Activated CD4-positive, alpha-beta T cell treated with anti-CD3 and anti-CD28 coated beads, Interleukin-10, Interleukin-2, amounts not matched to agents 100 ng/mL and 50 ng/mL, durations not matched to agents 16 hours and 8 hours (primary cell): ENCODE measurements at regions not wholly inside any gene's neighbourhood (a gene's known extent, or its start where the extent isn't known, plus 50 kb on each side); places are given as distances from the start of the nearest gene placed in this dataset.
"Not testable (repeated sequence)": the region's sequence is repeated elsewhere in the genome, so short reads cannot be mapped to it uniquely, and the experiment has no call there.

Experiments used
- DNase-seq: peaks from one replicate; pipeline ENCODE4 v3.0.0-alpha.2; 2020

DNA sequence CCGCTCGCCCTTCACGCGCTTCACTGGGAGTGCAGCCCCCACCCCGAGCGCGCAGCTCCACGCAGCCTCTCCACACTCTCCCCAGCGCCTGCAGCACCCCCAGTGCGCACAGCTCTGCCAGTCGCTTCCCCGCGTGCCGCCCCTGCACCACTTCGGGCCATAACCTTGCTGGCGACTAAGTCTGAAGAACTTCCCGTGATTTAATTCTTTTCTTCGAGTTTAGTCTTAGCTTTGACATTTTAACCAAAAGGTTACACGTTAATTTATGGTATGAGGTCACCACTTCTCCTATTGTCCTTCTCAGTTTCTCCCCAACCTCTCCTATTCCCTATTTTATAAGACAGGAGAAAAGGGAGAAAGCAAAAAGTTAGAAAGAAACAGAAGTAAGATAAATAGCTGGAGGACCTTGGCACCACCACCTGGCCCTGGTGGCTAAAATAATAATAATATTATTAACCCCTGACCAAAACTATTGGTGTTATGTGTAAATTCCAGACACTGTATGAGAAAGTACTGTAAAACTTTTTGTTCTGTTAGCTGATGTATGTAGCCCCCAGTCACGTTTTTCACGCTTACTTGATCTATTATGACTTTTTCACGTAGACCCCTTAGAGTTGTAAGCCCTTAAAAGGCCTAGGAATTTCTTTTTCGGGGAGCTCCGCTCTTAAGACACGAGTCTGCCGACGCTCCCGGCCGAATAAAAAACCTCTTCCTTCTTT, 129.2 kb downstream of the KBTBD2 start:
- not testable (repeated sequence) for DNase-seq

- no peak for DNase-seq
These were observed 129.9 kb downstream of the KBTBD2 start for GRCh38 chr7:32761451-32762205.

- DNase-seq, result not testable (repeated sequence)
These were observed 130.8 kb downstream of the KBTBD2 start for GRCh38 chr7:32760755-32761154.

DNA sequence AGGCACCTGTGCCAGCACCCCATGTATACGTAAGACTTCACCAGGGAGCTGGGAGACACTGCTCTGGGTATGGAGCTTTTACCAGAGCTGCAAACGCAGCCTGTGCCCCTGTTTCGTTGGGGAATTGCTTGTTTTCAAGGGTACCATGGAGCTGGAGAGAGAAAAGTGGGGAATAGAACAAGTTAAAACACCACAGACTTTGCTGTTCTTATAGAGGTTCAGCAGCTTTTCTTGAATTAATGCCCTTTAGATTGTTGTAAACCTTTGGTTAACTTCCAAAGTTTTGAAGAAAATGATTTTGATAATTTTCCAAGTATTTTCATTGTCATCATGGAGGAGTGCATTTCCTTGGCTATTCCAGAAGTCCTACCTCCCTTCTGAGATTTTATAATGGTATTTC, 131.7 kb downstream of the KBTBD2 start:
- not testable (repeated sequence) for DNase-seq

GRCh38 chr7:32753872-32754271, 137.7 kb downstream of the KBTBD2 start:
- DNase-seq, result not testable (repeated sequence)

GRCh38 chr7:32748337-32748736, 143.2 kb downstream of the KBTBD2 start:
- DNase-seq, result not testable (repeated sequence)

DNA sequence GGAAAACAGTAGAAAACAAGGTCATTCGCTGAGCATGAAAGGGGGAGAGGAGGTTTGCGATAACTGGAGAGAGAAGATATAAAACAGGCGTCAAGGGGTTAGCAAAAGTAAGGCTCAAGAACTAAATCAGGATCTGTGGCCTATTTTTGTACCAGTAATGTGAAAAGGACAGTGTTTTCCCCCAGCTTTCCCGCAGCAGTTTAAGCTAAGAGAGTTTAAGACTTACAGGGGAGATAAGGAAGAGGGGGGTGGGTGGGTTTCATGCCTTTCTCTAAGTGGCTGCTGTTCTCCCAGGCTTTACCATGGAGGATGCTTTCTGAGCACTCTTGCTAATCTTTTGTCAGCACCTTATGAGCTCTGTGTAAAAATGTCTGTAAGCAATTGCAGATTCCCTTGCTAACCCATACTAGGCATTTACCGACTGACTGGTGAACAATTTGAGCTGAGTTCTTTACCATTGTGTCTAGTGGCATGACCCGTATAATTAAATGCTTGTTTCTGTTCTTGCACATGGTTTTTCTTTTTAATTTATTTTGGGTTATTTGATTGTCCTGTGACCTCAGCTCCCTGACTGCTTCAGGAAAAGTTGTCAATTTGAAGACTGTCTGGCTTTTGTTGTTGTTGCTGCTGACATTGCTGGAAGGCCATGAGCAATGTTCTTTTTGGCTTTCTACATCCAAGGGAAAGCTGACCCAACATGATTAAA, 144.0 kb downstream of the KBTBD2 start:
- DNase-seq, result not testable (repeated sequence)

DNA sequence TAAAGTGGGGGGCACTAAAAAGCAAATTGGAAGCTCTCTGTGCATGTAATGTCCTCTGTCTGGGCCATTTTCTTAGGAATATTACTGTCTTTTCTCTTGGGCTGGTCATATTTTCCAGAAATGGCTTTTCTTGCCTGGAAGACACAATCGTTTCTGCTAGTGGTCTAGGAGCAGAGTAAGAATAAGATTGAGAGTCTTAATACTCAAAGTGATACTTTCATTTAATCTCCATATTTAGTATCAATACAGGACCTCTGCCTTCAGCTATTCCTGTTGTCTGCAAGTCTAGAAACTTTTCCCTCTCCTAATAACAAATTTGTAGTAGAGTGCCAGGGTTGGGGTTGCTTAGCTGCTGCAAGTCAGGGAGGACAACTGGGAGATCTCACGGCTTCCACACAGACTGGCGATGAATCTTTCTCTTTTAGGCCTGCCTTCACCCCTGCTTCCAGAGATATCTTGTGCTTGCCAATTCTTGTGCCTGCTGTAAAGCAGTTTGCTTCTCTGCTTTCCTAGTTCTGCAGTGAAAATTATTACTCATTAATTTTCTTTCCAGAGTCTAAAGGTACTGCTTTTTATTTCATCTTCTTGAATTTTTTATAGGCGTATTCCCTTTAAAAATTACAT, 149.6 kb downstream of the KBTBD2 start:
- DNase-seq, result peak; percentile 23

GRCh38 chr7:32739749-32740148, 151.8 kb downstream of the KBTBD2 start:
- DNase-seq, result not testable (repeated sequence)

DNA sequence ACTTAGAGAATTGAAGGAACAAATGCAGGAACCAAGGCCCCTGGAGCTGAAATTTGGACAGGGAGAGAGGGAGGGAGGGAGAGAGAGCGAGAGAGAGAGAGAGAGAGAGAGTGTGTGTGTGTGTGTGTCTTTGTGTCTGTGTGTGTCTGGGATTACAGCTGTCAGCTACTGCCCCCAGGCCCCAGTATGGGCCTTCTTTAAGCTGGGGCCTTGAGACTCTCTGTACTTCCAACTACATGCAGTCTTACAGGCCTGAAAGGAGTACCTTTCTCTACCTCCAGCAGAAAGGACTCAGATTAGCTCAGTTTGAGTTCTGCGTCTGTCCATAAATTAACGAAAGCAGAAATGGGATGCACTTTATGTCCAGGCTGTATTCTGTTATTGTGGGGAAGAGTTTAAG, 153.2 kb downstream of the KBTBD2 start:
- DNase-seq, result not testable (repeated sequence)

GRCh38 chr7:32732767-32733166, 158.8 kb downstream of the KBTBD2 start:
- not testable (repeated sequence) for DNase-seq

- not testable (repeated sequence) for DNase-seq
These were observed 162.3 kb downstream of the KBTBD2 start for GRCh38 chr7:32729335-32729675.

DNA sequence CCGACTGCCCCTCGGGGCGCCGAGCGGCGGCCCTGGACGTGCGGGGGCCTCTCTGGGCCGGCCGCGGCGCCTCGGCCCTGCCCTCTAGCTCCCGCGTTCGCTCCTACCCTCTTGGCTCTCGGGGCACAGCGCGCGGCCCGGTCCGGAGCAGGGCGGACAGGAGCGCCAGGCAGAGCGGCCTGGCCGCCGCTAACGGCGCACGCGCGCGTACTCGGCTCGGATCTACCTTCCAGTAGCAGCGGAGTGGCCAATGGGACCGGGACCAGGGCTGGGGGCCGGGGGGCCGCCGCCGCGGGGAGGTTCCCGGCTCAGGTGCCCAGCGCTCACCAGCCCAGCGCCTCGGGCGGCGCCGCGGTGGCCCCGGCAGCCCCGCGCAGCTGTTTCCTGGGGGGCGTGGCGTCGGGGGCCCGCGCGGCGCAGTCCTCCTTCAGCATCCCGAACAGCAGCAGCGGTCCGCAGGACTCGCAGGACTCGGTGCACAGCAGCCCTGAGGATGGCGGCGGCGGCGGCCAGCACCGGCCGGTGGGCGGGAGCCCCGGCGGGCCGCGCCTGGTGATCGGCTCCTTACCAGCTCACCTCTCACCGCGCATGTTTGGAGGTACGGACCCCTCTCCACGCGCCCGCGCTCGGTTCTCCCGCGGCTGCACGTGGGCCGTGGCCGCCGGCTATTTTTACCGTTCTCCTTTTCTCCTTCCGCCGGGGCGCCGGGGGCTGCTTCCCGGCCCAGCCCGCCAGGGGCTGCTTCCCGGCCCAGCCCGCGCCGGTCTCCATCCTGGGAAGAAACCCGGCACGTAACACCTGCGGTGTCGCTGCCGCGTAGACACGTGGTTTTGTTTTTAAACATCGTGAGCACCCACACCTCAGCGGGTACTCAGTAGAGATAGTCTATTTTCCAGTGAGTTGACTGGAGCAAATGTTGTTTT, 162.9 kb downstream of the KBTBD2 start:
- DNase-seq, result peak; percentile 47

DNA sequence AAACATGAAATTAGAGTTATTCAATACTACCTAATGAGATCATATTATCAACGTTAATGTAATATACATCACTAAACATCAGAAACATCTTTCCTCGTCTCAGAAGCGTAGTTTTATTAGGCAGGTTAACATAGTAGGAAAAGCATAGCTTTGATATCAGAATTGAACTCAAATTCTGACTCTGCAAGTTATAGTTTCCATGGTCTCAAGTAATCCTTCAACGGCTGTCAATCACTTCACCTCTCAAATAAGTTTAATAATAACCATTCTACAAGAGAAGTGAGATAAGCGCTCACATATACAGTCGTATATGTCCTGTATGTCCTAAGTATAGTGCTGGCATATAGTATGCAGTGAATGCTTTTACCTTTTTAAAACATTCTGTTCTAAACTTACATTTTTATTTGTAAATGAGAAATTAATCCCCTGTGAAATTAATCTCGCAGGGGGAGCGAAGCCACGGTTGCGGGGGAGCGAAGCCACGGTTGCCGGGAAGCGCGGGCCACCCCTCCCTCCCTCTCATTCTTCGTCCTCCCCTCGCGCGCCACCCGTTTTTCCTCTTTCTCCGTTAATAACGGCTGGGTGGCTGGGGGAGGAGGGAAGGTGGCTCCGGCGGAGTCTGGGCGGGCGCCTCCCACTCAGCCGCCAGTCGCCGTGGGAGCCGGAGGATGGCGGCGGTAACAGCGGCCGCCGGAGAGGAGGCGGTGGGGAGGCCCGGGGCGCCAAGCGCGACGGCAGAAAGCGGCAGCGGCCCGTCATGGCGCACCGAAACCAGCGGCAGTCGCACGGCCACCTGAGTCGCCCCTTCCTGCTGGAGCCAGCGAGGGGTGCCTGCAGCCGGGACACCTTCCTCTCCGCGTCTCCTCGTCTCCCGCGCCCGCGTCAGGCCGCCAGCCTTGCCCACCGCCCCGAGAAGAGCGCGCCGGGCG, 163.8 kb downstream of the KBTBD2 start:
- peak; percentile 60 for DNase-seq

GRCh38 chr7:32722837-32723236, 168.7 kb downstream of the KBTBD2 start:
- DNase-seq, result not testable (repeated sequence)

- DNase-seq, result no peak
These were observed 197.4 kb downstream of the KBTBD2 start for GRCh38 chr7:32694182-32694581.

- peak; percentile 16 for DNase-seq
These were observed 196.9 kb downstream of the AVL9 start for GRCh38 chr7:32691965-32692815.

GRCh38 chr7:32688092-32688491, 192.8 kb downstream of the AVL9 start:
- not testable (repeated sequence) for DNase-seq

GRCh38 chr7:32681174-32681518, 185.9 kb downstream of the AVL9 start:
- no peak for DNase-seq
